ENCODE measurements at regions not wholly inside any gene's neighbourhood (a gene's known extent, or its start where the extent isn't known, plus 50 kb on each side); places are given as distances from the start of the nearest gene placed in this dataset.

- DNase-seq (ENCODE audit: low read depth, low spot score) = no peak
- Histone ChIP-seq H3K4me2 (ENCODE audit: low read length) (no peak overlapping the region), H3K27ac (ENCODE audit: low read depth, low read length) (no peak overlapping the region), H4K20me1 (ENCODE audit: insufficient read depth) (no peaks in the 10 kb centered on the region), H3K9me3 (ENCODE audit: control insufficient read depth in 1 of 2, insufficient read depth in 1 of 2, low read depth in 1 of 2, low read length in 2 of 2) (no peaks in the 10 kb centered on the region), H3K9ac (ENCODE audit: low read length) (no peak overlapping the region), H3K27me3 (ENCODE audit: insufficient read depth, low read length) (no peaks in the 10 kb centered on the region), H3K9me2 (ENCODE audit: insufficient read depth) (no peaks in the 10 kb centered on the region), H3K36me3 (ENCODE audit: control insufficient read depth in 1 of 2, insufficient read depth in 2 of 2, low read length in 2 of 2) (no peaks in the 10 kb centered on the region), H2AFZ (ENCODE audit: low read depth, low read length, poor library complexity, severe bottlenecking) (no peak overlapping the region), H3K4me1 (ENCODE audit: control insufficient read depth in 1 of 2, insufficient read depth in 2 of 2, low read length in 2 of 2) (peaks cover 0 to 7% of the 10 kb centered on the region in 2 experiments; a peak in 2 of 4 replicates), H3K79me2 (ENCODE audit: insufficient read depth, low read length) (no peaks in the 10 kb centered on the region), H3K4me3 (replicated peaks in 1 of 2; ENCODE audit: low read depth in 1 of 2, low read length in 2 of 2) (no peak overlapping the region)
- BruUV-seq (replicated peaks) = no TSS peak
- CTCF ChIA-PET = no interaction called here
- ATAC-seq = no peak
- no peak for TF ChIP-seq CBX3 (IDR thresholded peaks at IDR 0.05; ENCODE audit: low read depth)
- no peak for TF ChIP-seq REST (IDR thresholded peaks at IDR 0.05; ENCODE audit: low read depth)
- TF ChIP-seq CEBPB (IDR thresholded peaks at IDR 0.05; ENCODE audit: low read depth) = no peak
- no peak for TF ChIP-seq ATF3 (IDR thresholded peaks at IDR 0.05)
- TF ChIP-seq MAX (IDR thresholded peaks at IDR 0.05) = no peak
- POLR2A ChIA-PET = no interaction called here
- intact Hi-C loops (cut with micrococcal nuclease) = loop anchor here (1.0 kb wide), 1 partner anchor 117 kb away; no protein-coding TSS in a partner anchor
- RAD21 ChIA-PET (ENCODE audit: low non-redundant PET in 1 of 2, low total read pairs in 2 of 2, uncharacterized antibody in 2 of 2, unreplicated experiment in 2 of 2) = no interaction called here
Observed at GRCh38 chr10:78164702-78165101, 131.0 kb downstream of the RPS24 start.

GRCh38 chr10:78165172-78165571 is 131.5 kb downstream of the RPS24 start:
- BruUV-seq (replicated peaks) = no TSS peak
- Histone ChIP-seq H3K27me3 (ENCODE audit: insufficient read depth, low read length) (no peaks in the 10 kb centered on the region), H3K9ac (ENCODE audit: low read length) (no peak overlapping the region), H3K4me1 (ENCODE audit: control insufficient read depth in 1 of 2, insufficient read depth in 2 of 2, low read length in 2 of 2) (peaks cover 0 to 7% of the 10 kb centered on the region in 2 experiments; a peak in 2 of 4 replicates), H2AFZ (ENCODE audit: low read depth, low read length, poor library complexity, severe bottlenecking) (no peak overlapping the region), H3K4me2 (ENCODE audit: low read length) (peak overlapping the region; percentile 8; the same call in 1 of the 2 replicates), H4K20me1 (ENCODE audit: insufficient read depth) (no peaks in the 10 kb centered on the region), H3K9me3 (ENCODE audit: control insufficient read depth in 1 of 2, insufficient read depth in 1 of 2, low read depth in 1 of 2, low read length in 2 of 2) (no peaks in the 10 kb centered on the region), H3K36me3 (ENCODE audit: control insufficient read depth in 1 of 2, insufficient read depth in 2 of 2, low read length in 2 of 2) (no peaks in the 10 kb centered on the region), H3K9me2 (ENCODE audit: insufficient read depth) (no peaks in the 10 kb centered on the region), H3K79me2 (ENCODE audit: insufficient read depth, low read length) (no peaks in the 10 kb centered on the region), H3K27ac (ENCODE audit: low read depth, low read length) (no peak overlapping the region), H3K4me3 (replicated peaks in 1 of 2; ENCODE audit: low read depth in 1 of 2, low read length in 2 of 2) (no peak overlapping the region)
- DNase-seq (ENCODE audit: low read depth, low spot score) (no peak), ATAC-seq (no peak)
- RAD21 ChIA-PET (ENCODE audit: low non-redundant PET in 1 of 2, low total read pairs in 2 of 2, uncharacterized antibody in 2 of 2, unreplicated experiment in 2 of 2) = no interaction called here
- TF ChIP-seq ZBTB33 (IDR thresholded peaks at IDR 0.05; ENCODE audit: extremely low read depth, insufficient replicate concordance, low read length) = no peak
- POLR2A ChIA-PET = no interaction called here
- CTCF ChIA-PET = no interaction called here
- intact Hi-C loops (cut with micrococcal nuclease) = loop anchor here (1.0 kb wide), 1 partner anchor 118 kb away; no protein-coding TSS in a partner anchor

All from HCT116 (cell line).